ENCODE measurements at regions not wholly inside any gene's neighbourhood (a gene's known extent, or its start where the extent isn't known, plus 50 kb on each side); places are given as distances from the start of the nearest gene placed in this dataset.

GRCh38 chr2:116094196-116094595 is 1651.8 kb downstream of the DPP10 start:
- no peaks in the 10 kb centered on the region for H3K4me1 ChIP-seq (ENCODE audit: insufficient read depth, low read length)
- no peaks in the 10 kb centered on the region for H3K27me3 ChIP-seq (ENCODE audit: insufficient read depth, low read length, poor library complexity)
- no peak overlapping the region for H3K4me3 ChIP-seq (ENCODE audit: low read depth in 1 of 2, low read length in 2 of 2)
- H2AFZ ChIP-seq (ENCODE audit: low read depth, low read length): no peak overlapping the region
- TF ChIP-seq EZH2 (IDR thresholded peaks at IDR 0.05; ENCODE audit: borderline replicate concordance, low read depth, low read length, severe bottlenecking) (no peak), CTCF (IDR thresholded peaks at IDR 0.05; ENCODE audit: borderline replicate concordance, extremely low read depth, low read length, poor library complexity, severe bottlenecking) (peak; percentile 32)
- DNase-seq (no peak), ATAC-seq (ENCODE audit: insufficient read depth, low read depth) (no peak)
- no peak overlapping the region for H3K4me2 ChIP-seq (ENCODE audit: insufficient read depth, low read length)
- no peaks in the 10 kb centered on the region for H3K36me3 ChIP-seq (ENCODE audit: insufficient read depth, low read length)
- no peak overlapping the region for H3K27ac ChIP-seq (ENCODE audit: low read length)
- H3K9ac ChIP-seq (ENCODE audit: low read depth, low read length): no peak overlapping the region
- H3K79me2 ChIP-seq (ENCODE audit: insufficient read depth, low read length): no peaks in the 10 kb centered on the region
- H3K9me3 ChIP-seq (ENCODE audit: insufficient read depth, low read length, severe bottlenecking): no peaks in the 10 kb centered on the region
- no peaks in the 10 kb centered on the region for H4K20me1 ChIP-seq (ENCODE audit: insufficient read depth, low read length)

GRCh38 chr2:116095636-116096035 is 1653.2 kb downstream of the DPP10 start:
- no peaks in the 10 kb centered on the region for H3K79me2 ChIP-seq (ENCODE audit: insufficient read depth, low read length)
- TF ChIP-seq EZH2 (IDR thresholded peaks at IDR 0.05; ENCODE audit: borderline replicate concordance, low read depth, low read length, severe bottlenecking) (no peak), CTCF (IDR thresholded peaks at IDR 0.05; ENCODE audit: borderline replicate concordance, extremely low read depth, low read length, poor library complexity, severe bottlenecking) (no peak)
- DNase-seq: no peak

GRCh38 chr2:116098049-116098448 is 1655.6 kb downstream of the DPP10 start:
- no peak for TF ChIP-seq EZH2 (IDR thresholded peaks at IDR 0.05; ENCODE audit: borderline replicate concordance, low read depth, low read length, severe bottlenecking)
- TF ChIP-seq CTCF (IDR thresholded peaks at IDR 0.05; ENCODE audit: borderline replicate concordance, extremely low read depth, low read length, poor library complexity, severe bottlenecking): no peak
- Histone ChIP-seq H4K20me1 (ENCODE audit: insufficient read depth, low read length) (no peaks in the 10 kb centered on the region), H3K27ac (ENCODE audit: low read length) (no peak overlapping the region), H2AFZ (ENCODE audit: low read depth, low read length) (no peak overlapping the region), H3K4me2 (ENCODE audit: insufficient read depth, low read length) (no peak overlapping the region), H3K79me2 (ENCODE audit: insufficient read depth, low read length) (no peaks in the 10 kb centered on the region), H3K9ac (ENCODE audit: low read depth, low read length) (no peak overlapping the region), H3K9me3 (ENCODE audit: insufficient read depth, low read length, severe bottlenecking) (no peaks in the 10 kb centered on the region), H3K36me3 (ENCODE audit: insufficient read depth, low read length) (no peaks in the 10 kb centered on the region), H3K4me1 (ENCODE audit: insufficient read depth, low read length) (no peaks in the 10 kb centered on the region), H3K4me3 (ENCODE audit: low read depth in 1 of 2, low read length in 2 of 2) (no peak overlapping the region), H3K27me3 (ENCODE audit: insufficient read depth, low read length, poor library complexity) (no peaks in the 10 kb centered on the region)
- ATAC-seq (ENCODE audit: insufficient read depth, low read depth) (no peak), DNase-seq (no peak)

More at GRCh38 chr2:116095636-116096035, 1653.2 kb downstream of the DPP10 start:
- Histone ChIP-seq H3K27me3 (ENCODE audit: insufficient read depth, low read length, poor library complexity) (no peaks in the 10 kb centered on the region), H2AFZ (ENCODE audit: low read depth, low read length) (no peak overlapping the region), H3K9ac (ENCODE audit: low read depth, low read length) (no peak overlapping the region), H3K27ac (ENCODE audit: low read length) (no peak overlapping the region), H3K4me1 (ENCODE audit: insufficient read depth, low read length) (no peaks in the 10 kb centered on the region), H3K36me3 (ENCODE audit: insufficient read depth, low read length) (no peaks in the 10 kb centered on the region), H3K4me2 (ENCODE audit: insufficient read depth, low read length) (no peak overlapping the region), H4K20me1 (ENCODE audit: insufficient read depth, low read length) (no peaks in the 10 kb centered on the region), H3K9me3 (ENCODE audit: insufficient read depth, low read length, severe bottlenecking) (no peaks in the 10 kb centered on the region), H3K4me3 (ENCODE audit: low read depth in 1 of 2, low read length in 2 of 2) (no peak overlapping the region)
- no peak for ATAC-seq (ENCODE audit: insufficient read depth, low read depth)

GRCh38 chr2:116109471-116109870 is 1667.0 kb downstream of the DPP10 start:
- TF ChIP-seq EZH2 (IDR thresholded peaks at IDR 0.05; ENCODE audit: borderline replicate concordance, low read depth, low read length, severe bottlenecking) (no peak), CTCF (IDR thresholded peaks at IDR 0.05; ENCODE audit: borderline replicate concordance, extremely low read depth, low read length, poor library complexity, severe bottlenecking) (no peak)
- DNase-seq (no peak), ATAC-seq (ENCODE audit: insufficient read depth, low read depth) (no peak)
- no peak overlapping the region for H3K4me2 ChIP-seq (ENCODE audit: insufficient read depth, low read length)
- no peaks in the 10 kb centered on the region for H3K4me1 ChIP-seq (ENCODE audit: insufficient read depth, low read length)
- no peaks in the 10 kb centered on the region for H3K79me2 ChIP-seq (ENCODE audit: insufficient read depth, low read length)
- H3K36me3 ChIP-seq (ENCODE audit: insufficient read depth, low read length): no peaks in the 10 kb centered on the region
- no peak overlapping the region for H3K9ac ChIP-seq (ENCODE audit: low read depth, low read length)
- no peaks in the 10 kb centered on the region for H3K27me3 ChIP-seq (ENCODE audit: insufficient read depth, low read length, poor library complexity)
- no peaks in the 10 kb centered on the region for H4K20me1 ChIP-seq (ENCODE audit: insufficient read depth, low read length)
- H3K4me3 ChIP-seq (ENCODE audit: low read depth in 1 of 2, low read length in 2 of 2): no peak overlapping the region
- H3K27ac ChIP-seq (ENCODE audit: low read length): no peak overlapping the region
- H2AFZ ChIP-seq (ENCODE audit: low read depth, low read length): no peak overlapping the region
- H3K9me3 ChIP-seq (ENCODE audit: insufficient read depth, low read length, severe bottlenecking): peaks cover 4% of the 10 kb centered on the region

Measured in DND-41 (cell line).